A673 (cell line): ENCODE measurements at regions not wholly inside any gene's neighbourhood (a gene's known extent, or its start where the extent isn't known, plus 50 kb on each side); places are given as distances from the start of the nearest gene placed in this dataset.

ENCODE experiments used
- BruUV-seq: library from RNA; stranded (reverse); fragments of 400-500 nt; replicated peaks from 2 replicates; lab custom pipeline; 2021; lab: Mats Ljungman, UMichigan
- CTCF ChIA-PET: fragments of 300-600 bp; sonication (Branson Sonifier 250); formaldehyde crosslinking; loops from one replicate; lab custom pipeline; 2022; ENCODE audit warnings: antibody characterized with exemption; lab: Charles Lee
- POLR2A ChIA-PET: fragments of 300-600 bp; sonication (Branson Sonifier 250); formaldehyde crosslinking; loops from one replicate; lab custom pipeline; 2022; ENCODE audit warnings: antibody characterized with exemption; ENCODE audit not compliant: low non-redundant PET; lab: Charles Lee
- DNase-seq: peaks from one replicate; pipeline ENCODE4 v3.0.0-alpha.2; 2015; ENCODE audit warnings: low spot score
- H3K27ac ChIP-seq: fragments of 200-600 bp; sonication (generic); 2 replicates; pipeline ENCODE4 v1.5.1; 2016; ENCODE audit warnings: mixed run types, low read depth, mild to moderate bottlenecking, mixed read lengths, antibody characterized with exemption, low read length; ENCODE audit not compliant: poor library complexity, severe bottlenecking
- H3K27me3 ChIP-seq: fragments of 200-600 bp; sonication (generic); replicated peaks from 2 replicates; pipeline ENCODE4 v1.6.1; 2017; ENCODE audit warnings: mixed run types, low read depth, mild to moderate bottlenecking, mixed read lengths, antibody characterized with exemption, low read length; ENCODE audit not compliant: insufficient read depth, poor library complexity
- H3K36me3 ChIP-seq: fragments of 200-600 bp; sonication (generic); 2 replicates; pipeline ENCODE4 v1.6.1; 2016; ENCODE audit warnings: mixed run types, mild to moderate bottlenecking, mixed read lengths, antibody characterized with exemption, low read length; ENCODE audit not compliant: insufficient read depth, poor library complexity, severe bottlenecking
- H3K4me1 ChIP-seq: fragments of 200-600 bp; sonication (generic); 2 replicates; pipeline ENCODE4 v1.6.1; 2017; ENCODE audit warnings: mixed run types, mild to moderate bottlenecking, mixed read lengths, antibody characterized with exemption, low read length; ENCODE audit not compliant: insufficient read depth, poor library complexity, severe bottlenecking
- H3K4me3 ChIP-seq: fragments of 200-600 bp; sonication (generic); 2 replicates; pipeline ENCODE4 v1.5.1; 2016; ENCODE audit warnings: low read depth, mixed run types, mild to moderate bottlenecking, mixed read lengths, low read length; ENCODE audit not compliant: poor library complexity, severe bottlenecking
- H3K9me3 ChIP-seq: fragments of 200-600 bp; sonication (generic); 2 replicates; pipeline ENCODE4 v1.6.1; 2016; ENCODE audit warnings: mixed run types, low read depth, mild to moderate bottlenecking, mixed read lengths, antibody characterized with exemption, low read length; ENCODE audit not compliant: poor library complexity, severe bottlenecking
- EZH2 ChIP-seq: fragments of 200-600 bp; sonication (generic); IDR thresholded peaks from 2 replicates; pipeline ENCODE4 v1.6.1; 2017; ENCODE audit warnings: borderline replicate concordance, low read depth, mild to moderate bottlenecking, mixed read lengths, antibody characterized with exemption, low read length; ENCODE audit not compliant: poor library complexity, severe bottlenecking
- intact Hi-C: fragments of 100-400 bp; cut with micrococcal nuclease; formaldehyde crosslinking; loops from one replicate; pipeline ENCODE4 v1.10.0; 2022; ENCODE audit not compliant: unreplicated experiment
- TF ChIP-seq, protein P1 (sequence below): fragments of 300-800, 200-600 bp; sonication (generic); conservative IDR thresholded peaks from 2 replicates; pipeline ENCODE4 v1.5.1; 2017; ENCODE audit warnings: low read depth, mild to moderate bottlenecking, antibody characterized with exemption, low read length, moderate library complexity, mixed read lengths

DNA sequence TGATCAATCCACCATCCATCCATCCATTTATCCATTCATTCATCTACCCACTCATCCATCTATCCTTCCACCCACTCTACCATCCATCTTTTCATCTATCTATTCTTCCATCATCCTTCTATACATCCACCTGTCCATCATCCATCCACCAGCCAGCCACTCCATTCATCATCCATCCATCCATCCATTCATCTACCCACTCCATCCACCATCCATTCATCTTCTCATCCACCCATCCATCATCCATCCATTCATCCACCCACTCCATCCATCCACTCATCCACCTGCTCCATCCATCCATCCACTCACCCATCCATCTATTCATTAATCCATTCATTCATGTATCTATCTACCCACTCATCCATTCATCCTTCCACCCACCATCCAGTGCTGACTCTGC is 127.9 kb upstream of the TMPRSS2 start:
- Histone ChIP-seq H3K4me1 (no peaks in the 10 kb centered on the region), H3K9me3 (no peaks in the 10 kb centered on the region), H3K4me3 (no peak overlapping the region), H3K27me3 (no peaks in the 10 kb centered on the region), H3K27ac (no peak overlapping the region), H3K36me3 (no peaks in the 10 kb centered on the region)
- no TSS peak for BruUV-seq
- DNase-seq, result no peak
- ChIA-PET POLR2A (no interaction called here), CTCF (no interaction called here)
- no peak for TF ChIP-seq EZH2
- TF ChIP-seq, protein P1, sequence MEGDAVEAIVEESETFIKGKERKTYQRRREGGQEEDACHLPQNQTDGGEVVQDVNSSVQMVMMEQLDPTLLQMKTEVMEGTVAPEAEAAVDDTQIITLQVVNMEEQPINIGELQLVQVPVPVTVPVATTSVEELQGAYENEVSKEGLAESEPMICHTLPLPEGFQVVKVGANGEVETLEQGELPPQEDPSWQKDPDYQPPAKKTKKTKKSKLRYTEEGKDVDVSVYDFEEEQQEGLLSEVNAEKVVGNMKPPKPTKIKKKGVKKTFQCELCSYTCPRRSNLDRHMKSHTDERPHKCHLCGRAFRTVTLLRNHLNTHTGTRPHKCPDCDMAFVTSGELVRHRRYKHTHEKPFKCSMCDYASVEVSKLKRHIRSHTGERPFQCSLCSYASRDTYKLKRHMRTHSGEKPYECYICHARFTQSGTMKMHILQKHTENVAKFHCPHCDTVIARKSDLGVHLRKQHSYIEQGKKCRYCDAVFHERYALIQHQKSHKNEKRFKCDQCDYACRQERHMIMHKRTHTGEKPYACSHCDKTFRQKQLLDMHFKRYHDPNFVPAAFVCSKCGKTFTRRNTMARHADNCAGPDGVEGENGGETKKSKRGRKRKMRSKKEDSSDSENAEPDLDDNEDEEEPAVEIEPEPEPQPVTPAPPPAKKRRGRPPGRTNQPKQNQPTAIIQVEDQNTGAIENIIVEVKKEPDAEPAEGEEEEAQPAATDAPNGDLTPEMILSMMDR, result no peak
- intact Hi-C loops, result no loop called here

DNA sequence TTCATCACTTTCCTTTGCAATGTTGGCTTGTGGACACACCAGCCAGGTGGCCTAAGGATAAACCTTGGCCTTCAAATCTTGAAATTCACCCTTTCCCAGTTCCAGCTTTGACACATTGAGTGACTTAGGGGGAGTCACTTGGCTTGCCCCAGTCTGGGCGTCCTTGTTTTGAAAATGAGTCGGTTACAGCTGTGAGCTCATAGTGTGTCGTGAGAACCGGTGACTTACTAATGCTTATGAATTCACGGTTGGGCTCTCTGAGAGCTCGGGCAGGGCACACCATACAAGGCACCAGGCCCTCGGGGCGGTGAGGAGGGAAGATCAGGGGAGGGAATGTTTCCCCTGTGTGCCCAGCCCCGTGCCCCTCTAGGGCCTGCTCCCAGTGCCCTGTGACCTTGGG is 126.9 kb upstream of the TMPRSS2 start:
- intact Hi-C loops, result no loop called here
- Histone ChIP-seq H3K27me3 (no peaks in the 10 kb centered on the region), H3K4me1 (no peaks in the 10 kb centered on the region), H3K27ac (no peak overlapping the region), H3K36me3 (no peaks in the 10 kb centered on the region), H3K4me3 (no peak overlapping the region), H3K9me3 (no peaks in the 10 kb centered on the region)
- ChIA-PET CTCF (no interaction called here), POLR2A (no interaction called here)
- no TSS peak for BruUV-seq
- no peak for DNase-seq
- TF ChIP-seq, protein P1, result no peak
- TF ChIP-seq EZH2, result no peak

DNA sequence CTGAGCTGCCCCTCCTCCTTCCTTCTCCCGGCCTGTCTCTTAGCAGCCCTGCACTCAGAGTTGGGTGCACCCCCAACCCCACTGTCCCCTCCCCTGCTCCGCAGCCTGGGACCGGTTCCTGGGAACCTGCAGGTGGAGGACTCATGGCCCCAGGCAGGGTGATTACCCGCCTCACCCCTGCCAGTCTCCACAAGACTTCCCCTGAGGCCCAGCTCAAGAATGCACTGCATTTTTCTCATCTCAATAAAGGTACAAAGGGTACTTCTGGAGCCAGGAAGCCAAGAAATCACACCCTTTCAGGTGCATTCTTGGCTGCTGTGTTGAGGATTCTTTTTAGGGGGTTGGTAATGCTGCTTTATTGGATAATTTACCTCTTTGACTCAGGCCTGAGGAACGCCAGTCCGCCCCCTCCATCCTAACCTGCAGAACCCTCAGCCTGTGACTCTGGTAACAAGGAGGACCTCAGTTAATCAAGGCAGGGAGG is 126.3 kb upstream of the TMPRSS2 start:
- CTCF ChIA-PET, result no interaction called here

More for the DNA sequence above, 126.3 kb upstream of the TMPRSS2 start:
- Histone ChIP-seq H3K27ac (no peak overlapping the region), H3K4me1 (no peaks in the 10 kb centered on the region), H3K27me3 (no peaks in the 10 kb centered on the region), H3K9me3 (no peaks in the 10 kb centered on the region), H3K36me3 (no peaks in the 10 kb centered on the region), H3K4me3 (no peak overlapping the region)
- DNase-seq, result no peak
- POLR2A ChIA-PET, result no interaction called here
- TF ChIP-seq, protein P1, result no peak
- no peak for TF ChIP-seq EZH2
- BruUV-seq, result no TSS peak
- intact Hi-C loops, result no loop called here
